NCI-H748 (cell line): ENCODE measurements at regions not wholly inside any gene's neighbourhood (a gene's known extent, or its start where the extent isn't known, plus 50 kb on each side); places are given as distances from the start of the nearest gene placed in this dataset.

ENCODE experiments used
- DNase-seq: peaks from one replicate; lab custom pipeline; 2025; ENCODE audit not compliant: unreplicated experiment; lab: John Stamatoyannopoulos, UW

DNA sequence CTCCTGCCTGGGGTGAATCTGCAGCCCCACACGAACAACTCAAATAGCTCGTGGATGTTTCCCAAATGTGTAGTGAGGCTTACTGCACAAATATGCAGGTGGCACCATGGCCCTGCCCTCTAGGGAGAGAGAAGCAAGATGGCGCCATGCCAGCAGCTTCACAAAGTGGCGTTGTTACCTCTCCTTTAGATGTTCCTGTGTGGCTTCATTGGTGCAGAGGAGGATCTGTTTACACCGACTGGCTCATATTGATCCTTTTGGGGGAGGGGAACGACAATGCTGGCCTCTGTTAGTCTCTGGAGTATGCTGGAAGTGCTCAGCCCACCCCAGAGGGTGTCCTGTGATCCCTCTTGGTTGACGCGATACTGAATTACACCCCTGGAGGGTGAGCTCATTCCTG lies 99.5 kb upstream of the GATA6 start:
- no peak for DNase-seq

DNA sequence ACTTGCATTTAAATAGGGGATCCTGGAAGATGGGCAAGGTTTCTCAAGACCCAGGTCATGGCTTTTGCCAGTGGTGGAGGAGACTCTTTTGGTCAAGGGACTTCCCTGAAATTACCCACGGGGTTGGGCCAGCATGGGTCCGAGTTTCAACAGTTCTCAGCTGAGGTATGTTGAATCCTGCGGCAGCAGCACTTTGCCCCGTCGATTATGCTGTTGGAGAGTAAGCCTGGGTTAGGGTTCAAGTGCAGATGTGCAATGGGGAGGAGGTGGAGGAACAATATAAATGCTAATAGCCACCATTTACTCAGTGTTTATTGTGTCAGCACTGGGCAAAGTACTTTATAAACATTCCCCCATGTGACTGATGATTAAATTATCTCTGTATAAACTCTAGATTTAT lies 96.0 kb upstream of the GATA6 start:
- DNase-seq = no peak

DNA sequence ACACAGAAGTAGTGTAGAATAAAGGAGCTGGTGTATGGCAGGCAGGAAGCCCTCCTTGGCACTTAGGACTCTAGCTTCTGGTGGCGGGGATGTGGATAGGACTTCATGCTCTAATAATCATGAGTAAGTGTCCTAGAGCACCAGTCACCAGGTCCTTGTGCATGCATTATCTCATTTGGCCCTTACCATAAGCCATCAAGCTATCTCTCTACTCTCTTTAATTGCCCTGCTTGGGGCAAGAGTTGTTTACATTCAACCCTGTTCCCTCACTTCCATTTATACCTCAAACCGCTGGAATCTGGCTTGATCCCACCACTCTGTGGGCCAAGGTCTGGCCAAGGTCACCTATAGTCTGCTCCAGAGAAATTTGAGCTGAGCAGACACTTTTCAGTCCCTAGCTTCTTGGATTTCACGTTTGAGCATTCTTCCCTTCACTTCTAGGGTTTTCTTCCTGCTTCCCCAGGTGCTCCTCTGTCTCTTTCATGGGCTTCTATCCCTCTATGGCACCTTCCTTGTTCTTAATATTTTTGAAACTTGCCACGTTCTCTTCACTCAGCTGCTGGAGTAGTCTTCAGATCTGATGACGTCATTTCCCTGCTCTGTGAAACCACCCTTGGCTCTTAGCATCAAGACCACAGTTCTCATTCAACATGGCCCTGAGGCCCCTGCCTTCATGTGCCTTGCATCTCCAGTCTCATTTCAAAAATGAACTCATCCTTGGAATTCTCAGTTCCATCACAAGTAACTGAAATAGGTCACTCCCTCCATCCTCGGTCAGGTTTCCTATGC lies 94.9 kb upstream of the GATA6 start:
- DNase-seq = no peak

DNA sequence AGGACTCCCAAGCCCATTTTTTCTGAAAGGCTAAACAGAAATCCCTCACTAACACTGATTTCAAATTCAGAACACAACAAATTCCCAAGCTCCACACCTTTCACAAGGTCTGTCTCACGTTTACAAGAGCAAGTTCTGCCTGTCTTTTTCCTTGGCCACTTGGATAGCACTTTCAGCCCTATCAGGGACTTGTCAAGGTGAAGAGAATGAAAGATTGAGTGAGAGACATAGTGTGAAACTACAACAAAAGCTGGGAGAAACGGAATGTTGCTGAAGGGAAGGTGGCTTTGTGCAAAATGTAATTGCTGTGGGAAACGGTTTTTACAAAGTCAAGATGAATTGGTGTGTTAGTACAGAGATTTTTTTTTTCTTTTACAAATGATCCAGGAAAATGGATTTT lies 89.4 kb upstream of the GATA6 start:
- DNase-seq = no peak

DNA sequence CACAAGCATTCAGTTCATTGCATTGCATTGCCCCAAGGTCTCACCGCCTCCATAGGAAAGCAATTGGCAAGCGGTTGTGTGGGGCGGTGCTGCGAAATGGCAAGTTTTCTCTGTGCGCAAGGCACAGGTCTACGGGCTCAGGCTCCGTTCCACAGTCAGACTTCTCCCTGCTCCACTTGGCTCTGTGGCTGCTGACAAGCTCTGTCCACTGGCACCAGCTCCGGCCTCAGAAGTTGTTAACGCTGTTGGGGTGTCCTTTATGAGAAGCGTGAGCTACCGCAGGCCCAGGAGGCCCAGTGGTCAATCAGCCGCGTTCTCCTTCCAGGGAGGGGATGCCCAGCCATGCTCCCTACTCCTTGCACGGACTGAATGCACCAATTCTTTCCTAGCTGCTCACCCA lies 87.0 kb upstream of the GATA6 start:
- DNase-seq = no peak

DNA sequence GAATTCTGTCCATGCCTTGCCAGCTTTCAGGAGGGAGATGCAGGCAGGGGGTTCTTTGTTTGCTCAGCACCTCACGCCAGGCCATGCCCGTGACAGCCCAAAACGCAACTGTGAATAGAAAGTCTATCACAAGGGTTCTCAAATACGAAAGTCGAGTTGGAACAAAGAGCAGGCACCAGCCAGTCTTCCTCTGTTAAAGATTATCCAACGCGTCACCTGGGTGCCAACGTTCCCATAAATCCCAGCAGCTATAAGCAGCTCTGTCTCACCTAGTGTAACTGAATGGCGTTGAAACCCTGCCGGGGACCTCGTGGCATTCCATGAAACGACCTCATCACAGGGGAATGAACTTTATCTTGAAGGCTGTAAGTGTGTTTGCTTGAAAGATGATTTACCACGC lies 84.8 kb upstream of the GATA6 start:
- no peak for DNase-seq

DNA sequence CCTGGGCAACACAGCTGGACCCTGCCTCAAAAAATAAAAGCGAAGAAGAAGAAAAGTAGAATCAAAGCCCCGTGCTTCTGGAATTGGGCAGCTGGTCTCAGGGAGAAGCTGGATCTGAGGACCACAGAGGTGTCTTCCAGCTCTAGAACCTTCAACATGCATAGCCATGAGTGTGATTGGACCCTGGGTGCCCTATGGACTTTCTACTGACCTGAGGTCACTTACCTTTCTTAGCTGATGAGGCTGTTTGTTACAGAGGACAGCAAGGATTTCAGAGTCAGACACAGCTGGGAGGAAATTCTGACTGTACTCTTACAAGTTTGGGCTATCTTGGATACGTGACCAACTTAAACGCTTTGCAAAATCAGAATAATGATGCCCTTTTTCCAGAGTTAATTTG lies 82.4 kb upstream of the GATA6 start:
- DNase-seq = no peak

DNA sequence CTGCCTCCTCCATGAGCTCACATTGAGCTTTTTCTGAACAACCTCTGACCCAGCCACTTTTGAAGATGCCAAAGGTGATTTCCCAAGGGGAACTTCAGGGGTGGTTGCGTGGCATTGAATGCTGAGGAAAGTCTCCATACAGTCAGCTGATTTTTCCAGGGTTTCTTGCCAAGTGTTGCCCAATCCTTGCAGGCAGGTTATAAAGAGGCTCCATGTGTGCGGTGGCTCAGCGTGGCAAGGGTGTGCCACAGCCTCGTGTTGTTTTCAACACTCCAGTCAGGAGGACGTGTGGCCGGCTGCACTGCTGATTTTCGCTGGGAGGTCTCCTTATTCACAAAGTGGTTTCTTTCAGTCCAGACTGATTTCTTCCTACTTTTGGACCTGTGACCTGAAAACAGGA lies 81.4 kb upstream of the GATA6 start:
- DNase-seq = no peak

DNA sequence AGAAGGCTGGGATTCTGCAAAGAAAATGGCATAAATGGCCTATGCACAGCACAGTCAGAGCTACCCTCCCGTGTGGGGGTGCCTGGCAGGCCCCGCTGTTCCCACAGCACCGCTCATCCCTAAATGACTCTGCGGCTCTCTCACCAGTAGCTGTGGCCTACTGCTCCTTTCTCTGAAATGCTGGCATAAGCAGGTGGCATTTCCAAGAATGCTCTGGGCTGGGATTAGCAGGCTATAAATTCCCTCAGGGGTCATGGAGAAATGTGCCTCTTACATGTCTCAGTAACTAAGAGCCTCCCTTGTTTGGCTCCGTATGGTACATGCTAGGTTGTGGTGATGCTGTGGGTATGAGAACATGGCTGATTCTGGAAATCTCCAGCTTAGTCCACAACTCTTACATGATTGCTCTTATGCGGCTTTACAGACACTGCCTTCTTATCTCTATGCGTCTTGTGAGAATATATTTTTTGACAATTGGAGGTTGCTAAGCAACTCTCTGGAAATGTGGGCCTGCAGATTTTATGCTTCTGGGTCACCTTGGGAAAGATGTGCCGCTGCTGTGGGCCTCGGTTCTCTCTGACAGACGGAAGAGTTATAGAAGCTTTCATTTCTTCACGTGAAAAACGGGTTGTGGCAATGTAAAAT lies 80.3 kb upstream of the GATA6 start:
- DNase-seq = no peak

DNA sequence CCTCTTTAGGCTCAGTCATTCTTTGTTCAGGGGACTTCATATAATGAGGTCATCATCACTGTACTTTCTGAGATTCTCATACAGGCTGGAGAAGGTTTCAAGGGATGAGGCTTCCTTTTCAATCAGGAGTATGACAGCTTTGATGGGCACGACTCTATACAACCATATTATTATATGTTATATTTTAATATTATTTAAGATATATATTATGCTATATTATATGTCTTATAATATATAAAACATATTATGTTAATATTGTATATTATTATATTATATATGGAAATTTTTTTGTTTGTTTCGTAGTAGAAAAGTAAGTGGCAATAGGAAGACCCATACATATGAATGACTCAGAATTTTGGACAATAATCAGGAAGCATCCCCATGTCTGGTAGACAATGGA lies 78.0 kb upstream of the GATA6 start:
- DNase-seq = no peak

DNA sequence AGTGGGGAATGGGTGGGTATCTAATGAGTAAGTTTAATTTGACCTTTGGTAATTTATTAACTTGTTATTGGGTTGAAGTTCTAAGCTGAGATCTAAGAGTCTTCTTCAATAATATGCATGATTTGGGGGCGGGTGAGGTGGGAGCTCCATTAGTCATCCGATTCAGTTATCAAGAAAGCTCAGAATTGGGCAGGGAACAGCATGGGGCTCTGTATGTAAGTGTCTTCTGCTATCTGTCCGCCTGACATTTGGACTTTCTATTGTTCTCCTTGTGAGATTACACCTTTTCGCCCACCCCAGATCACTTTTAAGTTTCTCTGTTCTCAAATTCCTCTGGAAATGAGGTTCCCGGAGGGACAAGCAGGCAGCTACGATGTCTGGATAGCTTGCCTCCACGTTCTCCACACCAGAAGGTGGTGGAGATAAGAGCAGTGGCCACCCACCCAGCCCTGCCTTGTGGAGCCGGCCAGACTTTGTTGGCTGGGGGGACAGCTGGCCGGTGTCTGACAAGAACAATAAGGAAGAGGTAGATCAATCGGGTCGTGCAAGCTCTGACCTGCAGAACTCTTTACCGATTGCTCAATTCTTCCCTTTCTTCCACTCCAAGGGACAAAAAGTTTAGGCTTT lies 75.5 kb upstream of the GATA6 start:
- no peak for DNase-seq

DNA sequence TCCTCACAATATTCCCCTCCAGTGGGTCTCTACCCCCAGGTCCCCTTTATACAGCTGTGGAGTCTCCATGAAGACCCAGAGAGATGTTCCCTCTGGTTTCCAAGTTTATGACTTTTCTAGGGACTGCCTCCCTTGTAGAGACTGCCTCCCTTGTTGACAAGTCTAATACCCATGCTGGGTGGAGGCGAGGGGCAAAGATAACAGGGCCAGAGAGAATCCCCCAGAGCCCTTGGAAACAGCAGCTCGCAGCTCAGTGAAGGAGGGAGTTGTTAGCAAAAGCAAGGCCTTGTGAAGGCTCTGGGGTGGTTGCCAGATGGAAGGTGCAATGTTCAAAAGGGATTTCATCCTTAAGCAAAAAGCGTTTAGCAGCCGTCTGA lies 75.0 kb upstream of the GATA6 start:
- no peak for DNase-seq

DNA sequence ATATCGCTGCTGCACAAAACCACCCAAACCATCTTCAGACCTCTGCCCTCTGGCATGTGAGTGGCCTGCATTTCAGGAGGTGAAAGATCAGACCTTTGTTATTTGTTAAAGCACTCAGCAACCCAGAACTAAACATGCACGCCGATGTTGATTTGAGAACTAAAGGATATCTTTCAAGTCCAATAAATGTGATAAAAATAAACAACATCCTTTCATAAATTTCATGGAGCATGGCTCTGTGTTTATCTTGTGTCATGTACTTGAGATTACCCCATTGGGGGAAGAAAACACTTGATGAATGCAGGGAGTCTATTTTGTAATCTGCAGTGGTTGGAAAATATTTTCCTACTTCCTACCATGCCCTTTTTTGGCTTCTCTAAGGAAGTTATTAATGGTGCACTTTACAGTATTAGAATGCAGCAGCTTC lies 70.8 kb upstream of the GATA6 start:
- no peak for DNase-seq

DNA sequence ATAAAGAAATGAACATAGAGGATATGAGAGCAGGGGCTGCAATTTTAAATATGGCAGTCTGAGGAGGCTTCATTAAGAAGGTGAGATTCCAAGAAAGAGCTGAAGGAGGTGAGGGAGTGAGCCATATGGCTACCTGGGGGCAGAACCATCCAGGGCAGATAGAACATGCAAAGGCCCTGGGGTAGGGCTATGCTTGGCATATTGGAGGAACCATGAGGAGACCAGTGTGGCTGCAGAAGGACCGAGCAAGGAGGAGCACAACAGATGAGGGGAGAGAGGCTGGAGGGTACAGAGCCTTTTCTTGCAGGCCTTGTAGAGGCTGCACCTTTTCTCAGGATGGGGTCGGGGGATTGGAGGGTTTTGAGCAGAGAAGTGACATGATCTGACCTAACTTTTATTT lies 69.5 kb upstream of the GATA6 start:
- no peak for DNase-seq

DNA sequence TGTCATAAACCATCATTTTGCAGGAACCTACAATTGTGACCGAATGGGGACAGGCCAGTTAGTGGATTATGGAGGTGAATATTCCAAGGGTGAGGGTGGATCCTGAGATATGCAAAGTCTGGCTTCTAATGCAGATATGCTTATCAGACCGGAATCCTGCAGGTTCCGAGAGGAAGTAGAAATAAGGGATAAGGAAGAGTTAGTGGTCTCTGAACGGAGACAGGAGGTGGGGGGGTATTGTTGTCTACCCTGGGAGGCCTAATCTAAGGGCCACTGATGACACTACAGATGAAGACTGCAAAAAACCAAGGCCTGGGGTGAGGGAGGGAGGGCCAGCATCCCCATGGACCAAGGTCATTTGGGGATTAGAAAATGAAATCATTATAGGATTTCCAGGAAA lies 67.7 kb upstream of the GATA6 start:
- no peak for DNase-seq

DNA sequence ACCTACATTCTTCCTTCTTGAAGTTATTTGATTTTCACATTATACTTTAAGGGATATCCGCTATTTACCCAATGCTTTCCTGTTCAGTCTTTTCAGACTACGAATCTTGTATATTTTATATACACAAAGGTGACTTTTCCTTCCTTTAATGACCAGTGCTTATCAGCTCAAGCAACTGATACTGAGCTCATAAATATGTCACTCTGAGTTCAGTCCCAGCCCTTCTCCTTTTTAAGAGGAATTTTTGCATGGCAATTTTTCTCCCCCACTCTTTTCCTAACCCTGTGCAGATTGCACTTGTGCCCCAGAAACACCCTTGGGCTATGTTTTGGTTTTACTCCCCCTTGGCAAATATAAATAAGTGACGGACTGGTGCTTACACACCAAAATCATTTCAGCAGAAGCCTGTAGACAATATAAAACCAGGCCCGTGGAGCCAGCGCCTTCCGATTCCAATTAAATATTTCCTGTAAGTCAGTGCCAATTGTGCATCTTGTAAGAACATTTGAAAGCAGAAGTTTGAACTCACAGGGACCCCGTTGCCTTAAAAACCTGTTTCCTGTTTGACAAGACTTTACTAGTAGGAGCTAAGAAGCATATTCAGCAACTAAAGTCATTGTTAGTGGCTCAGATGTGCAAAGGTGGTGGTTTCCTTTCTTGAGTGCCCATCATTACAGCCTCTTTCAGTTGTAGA lies 66.3 kb upstream of the GATA6 start:
- no peak for DNase-seq

DNA sequence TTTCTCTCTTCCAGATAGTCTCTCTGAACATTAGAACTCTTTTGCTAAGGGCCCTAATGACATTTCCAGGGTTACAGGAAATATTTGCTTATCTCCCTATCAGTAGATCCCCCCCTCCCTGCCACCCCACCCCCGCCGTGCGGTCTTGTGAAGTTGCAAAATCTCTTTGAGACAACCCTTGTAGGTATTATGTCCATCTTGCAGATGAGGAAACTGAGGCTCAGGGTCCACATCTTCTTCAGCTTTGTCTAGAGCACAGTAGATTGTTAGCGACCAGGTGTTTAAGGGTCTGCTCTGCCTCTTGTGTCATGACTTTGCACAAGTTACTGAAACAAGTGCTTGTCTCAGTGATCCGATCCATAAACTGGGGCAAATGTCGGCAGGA lies 65.8 kb upstream of the GATA6 start:
- DNase-seq = no peak

DNA sequence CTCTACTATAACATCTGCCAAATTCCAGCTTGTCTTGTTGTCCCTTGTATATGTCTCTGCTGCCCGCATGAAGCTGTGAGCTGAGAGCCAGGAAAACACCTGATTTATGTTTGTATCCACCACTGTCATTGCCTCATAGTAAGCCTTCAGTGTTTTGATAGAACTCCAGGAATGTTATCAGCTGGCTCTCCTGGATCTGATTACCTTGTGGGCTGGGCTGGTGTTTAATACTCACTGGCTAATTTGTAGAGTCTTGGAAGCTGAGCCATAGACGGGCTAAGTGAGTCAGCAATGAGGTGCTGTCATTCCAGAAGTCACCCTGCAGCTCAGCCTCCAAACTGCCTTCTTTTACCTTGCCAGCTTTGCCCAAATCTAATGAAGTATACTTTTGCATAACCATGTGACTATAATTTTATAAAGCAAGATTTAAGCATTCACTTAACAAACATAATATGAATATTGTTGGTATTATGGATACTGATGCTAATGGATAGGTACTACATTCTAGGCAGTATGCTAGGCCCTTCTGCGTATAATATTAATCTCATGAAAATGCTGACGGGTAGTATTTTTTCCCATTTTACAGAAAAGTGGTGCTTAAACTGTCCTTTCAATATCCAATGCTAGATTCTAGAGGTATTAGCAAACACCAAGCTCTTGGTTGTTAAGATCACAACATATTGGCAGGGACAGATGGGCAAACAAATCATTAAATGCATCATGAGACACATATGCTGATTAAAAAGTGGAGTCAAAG lies 62.7 kb upstream of the GATA6 start:
- no peak for DNase-seq

DNA sequence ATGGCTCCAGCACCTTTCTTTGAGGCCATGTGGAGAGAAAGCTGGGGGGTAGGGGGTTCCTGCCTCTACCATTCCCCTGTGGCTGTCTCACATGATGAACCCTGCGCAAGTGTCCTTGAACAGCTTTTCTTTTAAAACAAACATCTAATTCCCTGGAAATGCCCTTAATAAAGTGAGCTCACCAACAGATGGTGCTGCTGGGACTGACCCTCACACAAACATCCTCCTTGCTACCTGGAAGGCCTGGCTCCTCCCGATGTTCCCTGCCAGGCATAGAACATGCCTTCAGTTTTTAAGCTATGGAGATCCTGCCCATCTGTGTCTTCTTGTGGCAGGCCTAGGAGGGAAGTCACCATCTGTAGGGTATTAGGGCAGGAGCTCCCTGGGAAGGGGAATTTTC lies 60.7 kb upstream of the GATA6 start:
- DNase-seq = no peak

DNA sequence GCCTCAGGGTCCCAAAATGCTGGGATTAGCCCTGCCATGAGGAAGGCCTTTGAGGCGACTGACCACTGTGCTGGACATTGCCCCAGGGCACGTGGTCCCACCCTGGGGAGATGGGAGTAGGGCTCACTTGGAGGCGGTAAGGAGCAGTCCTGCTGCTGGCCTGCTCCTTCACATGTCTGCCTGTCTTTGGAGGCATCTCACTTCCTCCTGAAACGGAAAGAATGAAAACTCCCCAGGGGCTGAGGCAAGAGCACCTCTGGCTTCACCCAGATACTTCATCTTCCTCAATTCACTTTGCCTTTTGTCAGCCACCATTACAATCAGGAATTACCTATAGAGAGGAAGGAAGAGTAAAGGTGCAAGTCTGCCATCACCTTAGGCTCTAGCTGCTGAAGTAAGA lies 59.9 kb upstream of the GATA6 start:
- DNase-seq = no peak

DNA sequence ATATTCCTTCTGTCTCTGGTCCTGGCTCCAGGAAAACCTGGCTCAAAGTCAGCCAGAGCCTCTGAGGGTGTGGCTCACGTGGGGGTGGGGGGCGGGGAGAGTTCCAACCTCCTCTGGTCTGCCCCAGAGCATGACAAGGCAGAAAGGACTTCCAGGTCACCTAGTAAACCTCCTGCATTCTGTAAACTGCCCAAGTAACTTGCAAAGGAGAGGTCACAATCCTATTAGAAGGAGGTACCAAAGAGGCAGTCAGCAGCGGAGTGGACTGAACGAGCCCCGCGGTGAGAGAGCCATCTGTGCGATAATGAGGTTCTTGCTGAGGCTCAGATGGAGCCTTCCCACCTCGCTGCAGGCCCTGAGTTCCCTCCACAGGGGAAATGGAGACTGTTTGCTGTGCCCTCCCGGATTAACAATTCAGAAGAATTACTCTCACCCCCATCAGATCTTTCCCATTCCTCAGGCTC lies 58.9 kb upstream of the GATA6 start:
- DNase-seq = no peak
